GM12872 (cell line): ENCODE measurements at regions not wholly inside any gene's neighbourhood (a gene's known extent, or its start where the extent isn't known, plus 50 kb on each side); places are given as distances from the start of the nearest gene placed in this dataset.

ENCODE experiments used
- CTCF ChIP-seq: IDR thresholded peaks from 3 replicates; pipeline ENCODE4 v1.5.1; 2011; ENCODE audit warnings: low read depth, mild to moderate bottlenecking, low read length, moderate library complexity; ENCODE audit not compliant: insufficient read depth

DNA sequence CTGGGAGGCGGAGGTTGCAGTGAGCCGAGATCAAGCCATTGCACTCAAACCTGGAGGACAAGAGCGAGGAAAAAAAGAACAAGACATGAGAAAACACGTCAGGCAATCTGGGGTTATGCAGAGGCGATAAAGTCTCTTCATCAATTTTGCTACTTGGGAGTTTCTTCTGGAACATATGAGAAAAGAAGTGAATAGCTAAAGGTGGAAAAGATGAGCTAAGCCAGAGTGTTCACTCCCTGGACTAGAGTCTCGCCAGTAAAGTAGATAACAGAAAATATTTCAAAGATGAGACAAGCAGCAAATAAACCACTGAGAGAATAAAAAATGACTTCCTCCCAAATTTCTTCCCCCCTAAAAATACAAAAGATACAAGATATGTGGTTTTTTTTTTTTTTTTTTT, 188.4 kb upstream of the HES1 start:
- TF ChIP-seq CTCF: no peak

- no peak for TF ChIP-seq CTCF
Observed at GRCh38 chr3:193948459-193948858, 187.5 kb upstream of the HES1 start.

- no peak for TF ChIP-seq CTCF
Observed at GRCh38 chr3:193951859-193952258, 184.1 kb upstream of the HES1 start.

DNA sequence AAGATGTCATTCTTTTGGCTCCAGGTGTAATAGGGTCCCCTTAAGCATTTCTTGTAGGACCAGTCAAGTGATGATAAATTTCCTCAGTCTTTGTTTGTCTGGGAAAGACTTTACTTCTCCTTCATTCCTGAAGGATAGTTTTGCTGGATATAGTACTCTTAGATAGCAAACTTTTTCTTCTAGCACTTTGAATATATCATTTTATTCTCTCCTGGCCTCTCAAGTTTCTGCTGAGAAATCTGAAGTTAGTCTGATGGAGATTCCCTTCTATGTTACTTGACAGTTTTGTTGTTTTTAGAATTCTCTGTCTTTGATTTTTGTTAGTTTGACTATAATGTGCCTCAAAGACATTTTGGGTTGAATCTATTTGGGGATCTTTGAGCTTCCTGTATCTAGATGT, 181.2 kb upstream of the HES1 start:
- TF ChIP-seq CTCF: no peak

DNA sequence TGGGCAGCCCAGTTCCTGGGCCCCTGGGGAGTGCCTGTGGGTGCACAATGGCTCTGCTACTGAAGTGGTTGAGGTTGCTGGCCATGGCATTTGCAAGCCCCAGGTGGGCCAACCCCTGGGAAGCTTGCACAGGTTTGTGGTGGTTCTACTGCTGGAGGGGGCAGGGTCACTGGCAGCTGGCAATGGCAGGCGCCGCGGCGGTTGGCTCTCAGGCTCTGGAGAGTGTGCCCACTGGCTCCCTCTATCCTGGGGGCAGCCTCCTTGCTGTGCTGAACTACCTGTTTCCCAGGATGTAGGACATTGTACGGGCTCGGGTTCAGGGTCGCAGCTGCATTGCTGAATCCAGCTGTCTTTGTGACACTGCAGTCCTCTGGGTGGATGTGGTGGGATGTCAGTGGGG, 180.2 kb upstream of the HES1 start:
- TF ChIP-seq CTCF: no peak

GRCh38 chr3:193959861-193960260, 176.1 kb upstream of the HES1 start:
- TF ChIP-seq CTCF: no peak

DNA sequence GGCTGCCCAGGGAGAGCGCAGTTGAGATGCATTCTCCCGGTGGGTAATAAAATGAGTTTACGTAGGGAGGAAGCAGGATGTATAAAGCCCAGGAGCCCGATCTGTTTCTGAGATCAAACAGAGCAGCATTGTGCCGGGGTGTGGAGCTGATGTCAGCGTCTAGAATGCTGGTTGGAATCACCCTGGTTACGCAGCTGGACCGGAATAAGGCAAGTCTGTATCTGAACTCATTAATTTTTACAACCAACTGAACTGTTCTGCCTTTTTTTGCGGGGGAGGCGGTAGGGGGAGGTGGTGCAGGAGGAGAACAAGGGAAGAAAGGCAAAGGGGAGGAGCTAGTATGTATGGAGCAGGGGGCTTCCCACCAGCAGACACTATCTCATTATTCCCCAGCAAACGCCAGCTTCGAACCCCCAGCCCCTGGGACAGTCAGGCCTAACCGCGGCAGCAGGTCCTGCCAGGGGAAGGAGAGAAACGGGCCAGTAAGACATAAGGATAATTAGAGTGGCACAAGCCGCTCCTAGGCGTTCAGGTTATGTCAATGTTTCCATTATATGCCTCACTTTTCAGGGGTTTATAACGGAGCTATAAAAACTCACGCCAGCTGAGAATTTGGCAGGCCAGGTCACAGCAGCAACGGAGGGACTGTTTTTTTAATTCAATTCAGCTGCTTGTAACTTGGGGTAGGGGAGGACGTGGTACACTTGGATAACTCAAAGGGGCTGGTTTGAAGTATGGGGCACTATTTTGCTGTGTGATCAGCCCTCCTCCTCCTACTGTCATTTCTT, 175.3 kb upstream of the HES1 start:
- TF ChIP-seq CTCF: no peak
